Chondrocyte (in vitro differentiated cells): ENCODE measurements at regions not wholly inside any gene's neighbourhood (a gene's known extent, or its start where the extent isn't known, plus 50 kb on each side); places are given as distances from the start of the nearest gene placed in this dataset.
"Not testable (repeated sequence)": the region's sequence is repeated elsewhere in the genome, so short reads cannot be mapped to it uniquely, and the experiment has no call there.

Source experiments
- DNase-seq: peaks from one replicate; pipeline ENCODE4 v3.0.0; 2021; ENCODE audit warnings: mixed read lengths, low spot score
- H3K27ac Mint-ChIP-seq: one replicate; pipeline ENCODE4 v1.8.0; 2021; ENCODE audit warnings: mild to moderate bottlenecking, moderate library complexity, mixed read lengths; ENCODE audit not compliant: unreplicated experiment
- H3K27me3 Mint-ChIP-seq: 2 replicates; pipeline ENCODE4 v1.8.0; 2021; ENCODE audit warnings: low read depth, mixed read lengths
- H3K36me3 Mint-ChIP-seq: 2 replicates; pipeline ENCODE4 v1.8.0; 2021; ENCODE audit warnings: low read depth, mixed read lengths
- H3K4me1 Mint-ChIP-seq: 2 replicates; pipeline ENCODE4 v1.8.0; 2021; ENCODE audit warnings: low read depth, mild to moderate bottlenecking, mixed read lengths
- H3K4me3 Mint-ChIP-seq: one replicate; pipeline ENCODE4 v1.8.0; 2021; ENCODE audit warnings: mild to moderate bottlenecking, moderate library complexity, mixed read lengths; ENCODE audit not compliant: unreplicated experiment
- H3K9me3 Mint-ChIP-seq: 2 replicates; pipeline ENCODE4 v1.8.0; 2021; ENCODE audit warnings: low read depth, mixed read lengths
- TF ChIP-seq, protein P1 (sequence below): fragments of 200-600 bp; sonication (generic); IDR thresholded peaks from 2 replicates; pipeline ENCODE4 v1.5.0; 2021; ENCODE audit warnings: antibody characterized with exemption, mild to moderate bottlenecking, moderate library complexity

DNA sequence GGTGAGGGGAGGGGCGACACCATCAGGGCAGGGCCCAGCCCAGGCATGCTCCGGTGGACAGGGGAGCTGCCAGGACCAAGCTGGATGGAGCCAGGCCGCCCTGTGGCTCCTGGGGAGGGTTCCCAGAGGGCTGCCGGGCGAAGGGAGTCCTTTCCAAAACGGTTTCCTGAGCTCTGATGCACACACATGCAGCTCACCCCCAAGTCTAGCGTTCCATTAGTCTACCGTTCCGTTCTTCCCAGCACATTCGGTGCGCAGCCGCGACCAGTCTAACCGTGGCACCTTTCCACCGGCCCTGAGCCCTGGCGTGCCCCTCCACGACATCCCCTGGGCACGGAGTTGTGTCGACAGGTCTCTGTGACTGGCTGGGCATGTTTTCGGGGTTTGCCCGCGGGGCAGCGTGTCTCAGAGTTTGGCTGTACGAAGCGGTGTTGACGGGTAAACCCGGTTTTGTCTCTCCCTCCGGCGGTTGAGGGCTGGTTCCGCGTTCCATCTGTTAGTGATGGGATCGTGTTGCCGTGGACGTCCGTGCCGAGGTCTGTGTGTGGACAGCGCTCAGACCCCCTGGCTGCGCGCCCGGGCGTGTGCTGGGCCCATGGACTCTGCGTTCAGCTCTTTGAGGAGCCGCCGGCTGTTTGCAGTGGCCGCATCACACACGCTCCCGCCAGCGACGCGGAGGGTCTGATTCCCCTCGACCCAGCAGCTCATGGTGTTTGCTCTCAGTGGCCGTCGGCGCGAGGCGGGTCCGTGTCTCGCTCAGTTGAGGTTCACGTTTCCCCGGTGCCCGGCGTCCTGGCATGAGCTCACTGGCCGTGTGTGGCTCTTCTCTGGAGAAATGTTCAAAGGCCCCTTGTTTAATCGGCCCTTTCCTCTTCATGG lies 121.2 kb downstream of the IGLL1 start:
- peaks cover 1% of the 10 kb centered on the region for H3K36me3 Mint-ChIP-seq
- H3K4me3 Mint-ChIP-seq = no peak overlapping the region
- no peaks in the 10 kb centered on the region for H3K4me1 Mint-ChIP-seq
- no peaks in the 10 kb centered on the region for H3K9me3 Mint-ChIP-seq
- peaks cover 21% of the 10 kb centered on the region for H3K27me3 Mint-ChIP-seq
- TF ChIP-seq, protein P1, sequence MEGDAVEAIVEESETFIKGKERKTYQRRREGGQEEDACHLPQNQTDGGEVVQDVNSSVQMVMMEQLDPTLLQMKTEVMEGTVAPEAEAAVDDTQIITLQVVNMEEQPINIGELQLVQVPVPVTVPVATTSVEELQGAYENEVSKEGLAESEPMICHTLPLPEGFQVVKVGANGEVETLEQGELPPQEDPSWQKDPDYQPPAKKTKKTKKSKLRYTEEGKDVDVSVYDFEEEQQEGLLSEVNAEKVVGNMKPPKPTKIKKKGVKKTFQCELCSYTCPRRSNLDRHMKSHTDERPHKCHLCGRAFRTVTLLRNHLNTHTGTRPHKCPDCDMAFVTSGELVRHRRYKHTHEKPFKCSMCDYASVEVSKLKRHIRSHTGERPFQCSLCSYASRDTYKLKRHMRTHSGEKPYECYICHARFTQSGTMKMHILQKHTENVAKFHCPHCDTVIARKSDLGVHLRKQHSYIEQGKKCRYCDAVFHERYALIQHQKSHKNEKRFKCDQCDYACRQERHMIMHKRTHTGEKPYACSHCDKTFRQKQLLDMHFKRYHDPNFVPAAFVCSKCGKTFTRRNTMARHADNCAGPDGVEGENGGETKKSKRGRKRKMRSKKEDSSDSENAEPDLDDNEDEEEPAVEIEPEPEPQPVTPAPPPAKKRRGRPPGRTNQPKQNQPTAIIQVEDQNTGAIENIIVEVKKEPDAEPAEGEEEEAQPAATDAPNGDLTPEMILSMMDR = no peak
- DNase-seq = no peak
- no peak overlapping the region for H3K27ac Mint-ChIP-seq

DNA sequence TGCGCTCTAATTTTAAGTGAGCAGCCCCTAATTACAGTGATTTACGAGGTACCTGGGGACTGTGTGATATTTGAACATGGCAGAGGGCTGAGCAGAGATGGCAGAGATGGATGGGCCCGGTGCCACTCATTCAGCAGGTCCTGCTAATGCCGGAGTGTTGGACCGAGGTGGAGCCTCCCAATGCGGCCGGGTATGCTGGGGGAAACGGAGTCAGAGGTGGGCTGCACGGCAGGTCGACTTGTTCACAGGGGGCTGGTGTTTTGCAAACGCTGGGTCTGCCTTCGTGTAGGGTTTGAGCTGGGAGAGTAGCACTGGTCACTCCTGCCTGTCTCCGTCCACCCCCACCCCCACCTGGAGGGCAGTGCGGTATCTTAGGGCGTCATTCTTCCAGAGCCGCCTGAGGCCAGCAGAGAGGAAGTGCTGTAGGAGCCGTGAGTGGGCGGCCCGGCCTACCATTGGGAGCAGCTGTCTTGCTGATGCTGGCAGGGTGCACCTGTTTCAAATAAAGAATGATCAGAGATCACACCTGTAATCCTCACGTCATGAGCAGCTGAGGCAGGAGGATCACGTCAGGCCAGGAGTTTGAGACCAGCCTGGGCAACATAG lies 122.6 kb downstream of the IGLL1 start:
- TF ChIP-seq, protein P1 = no peak
- no peak for DNase-seq
- no peaks in the 10 kb centered on the region for H3K4me1 Mint-ChIP-seq
- peaks cover 17% of the 10 kb centered on the region for H3K27me3 Mint-ChIP-seq
- H3K9me3 Mint-ChIP-seq = no peaks in the 10 kb centered on the region
- H3K4me3 Mint-ChIP-seq = no peak overlapping the region
- H3K36me3 Mint-ChIP-seq = peaks cover under 1% of the 10 kb centered on the region
- no peak overlapping the region for H3K27ac Mint-ChIP-seq

DNA sequence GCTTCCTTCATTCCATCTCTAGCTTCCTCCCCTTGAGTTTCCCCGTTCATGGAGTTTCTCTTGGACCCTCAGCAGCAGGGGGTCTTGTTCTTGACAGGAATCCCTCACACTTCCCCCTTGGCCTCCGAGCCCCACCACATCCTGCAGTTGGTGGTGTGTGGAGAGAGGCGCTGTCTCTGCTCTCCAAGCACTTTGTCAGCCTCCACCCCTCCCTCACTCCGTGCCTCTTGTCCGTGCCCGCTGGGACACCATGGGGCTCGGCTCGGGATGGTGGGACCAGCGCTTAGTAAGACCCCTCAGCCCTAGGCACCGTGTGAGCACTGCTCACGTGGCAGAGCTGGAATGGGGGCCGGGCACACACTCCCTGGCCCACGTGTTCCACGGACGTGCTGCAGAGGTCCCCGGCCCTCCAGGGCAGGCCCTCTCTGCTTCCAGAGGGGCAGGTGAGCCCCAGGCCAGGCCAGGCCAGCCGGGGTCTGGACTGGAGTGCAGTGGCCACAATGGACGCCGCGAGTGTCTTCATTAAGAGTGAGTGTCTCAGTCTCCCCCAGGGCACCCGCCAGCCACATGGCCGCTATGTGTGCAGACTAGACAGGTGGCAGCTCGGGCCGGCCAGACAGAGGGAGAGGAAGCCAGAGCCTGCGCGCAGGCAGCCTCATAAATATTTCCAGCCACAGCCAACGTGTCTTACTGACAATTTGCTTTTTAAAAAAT lies 123.3 kb downstream of the IGLL1 start:
- not testable (repeated sequence) for DNase-seq, H3K36me3 Mint-ChIP-seq, H3K27ac Mint-ChIP-seq, H3K9me3 Mint-ChIP-seq, H3K4me1 Mint-ChIP-seq, H3K4me3 Mint-ChIP-seq
- peaks cover 15% of the 10 kb centered on the region for H3K27me3 Mint-ChIP-seq

DNA sequence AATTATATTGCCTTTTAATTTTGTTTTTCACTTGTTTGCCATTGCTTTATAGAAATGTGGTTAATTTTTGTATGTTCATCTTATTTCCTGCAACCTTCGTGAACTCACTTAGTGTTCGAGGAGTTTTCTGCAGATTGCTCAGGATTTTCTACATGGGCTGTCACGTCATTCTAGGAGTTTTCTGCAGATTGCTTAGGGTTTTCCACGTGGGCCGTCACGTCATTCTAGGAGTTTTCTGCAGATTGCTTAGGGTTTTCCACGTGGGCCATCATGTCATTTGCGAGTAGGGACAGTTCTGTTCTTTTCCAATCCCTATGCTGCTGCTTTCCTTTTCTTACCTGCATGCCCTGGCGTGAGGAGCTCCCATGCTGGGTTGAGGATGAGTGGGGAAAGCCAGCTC lies 125.7 kb downstream of the IGLL1 start:
- H3K27ac Mint-ChIP-seq, H3K4me3 Mint-ChIP-seq, H3K9me3 Mint-ChIP-seq, DNase-seq, H3K4me1 Mint-ChIP-seq, H3K36me3 Mint-ChIP-seq: not testable (repeated sequence)
- H3K27me3 Mint-ChIP-seq = peaks cover 15% of the 10 kb centered on the region

DNA sequence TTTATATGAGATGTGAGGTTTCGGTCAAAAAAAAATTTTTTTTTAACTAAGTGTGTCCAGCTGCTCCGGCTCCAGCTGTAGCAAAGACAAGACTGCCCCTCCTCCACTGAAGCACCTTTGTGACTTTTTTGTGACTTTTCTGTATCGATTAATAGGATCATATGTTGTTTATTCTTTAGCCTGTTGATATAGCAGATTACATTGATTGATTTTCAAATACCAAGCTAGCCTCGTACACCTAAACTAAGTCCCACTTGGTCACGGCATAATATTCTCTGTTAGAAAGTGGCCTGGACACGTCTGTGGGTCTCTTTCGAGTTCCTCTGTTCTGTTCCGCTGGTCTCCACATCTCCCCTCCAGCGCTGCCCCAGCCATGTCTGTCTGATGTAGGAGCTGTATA lies 126.8 kb downstream of the IGLL1 start:
- no peaks in the 10 kb centered on the region for H3K36me3 Mint-ChIP-seq
- peaks cover 15% of the 10 kb centered on the region for H3K27me3 Mint-ChIP-seq
- peaks cover 3% of the 10 kb centered on the region for H3K4me1 Mint-ChIP-seq
- H3K27ac Mint-ChIP-seq = no peak overlapping the region
- TF ChIP-seq, protein P1 = no peak
- H3K9me3 Mint-ChIP-seq = no peaks in the 10 kb centered on the region
- H3K4me3 Mint-ChIP-seq = no peak overlapping the region
- no peak for DNase-seq
